Right kidney (tissue), 1 donor: ENCODE measurements at regions not wholly inside any gene's neighbourhood (a gene's known extent, or its start where the extent isn't known, plus 50 kb on each side); places are given as distances from the start of the nearest gene placed in this dataset.

ENCODE experiments used
- DNase-seq: peaks from one replicate; pipeline ENCODE4 v3.0.0-alpha.2; 2016

- DNase-seq = no peak
Observed at GRCh38 chr1:221809091-221810029, 67.5 kb upstream of the DUSP10 start.

- DNase-seq = no peak
Observed at GRCh38 chr1:221806984-221807383, 65.1 kb upstream of the DUSP10 start.

GRCh38 chr1:221806236-221806635, 64.3 kb upstream of the DUSP10 start:
- DNase-seq = no peak

- DNase-seq = no peak
Observed at GRCh38 chr1:221805121-221805520, 63.2 kb upstream of the DUSP10 start.

GRCh38 chr1:221804303-221804702, 62.4 kb upstream of the DUSP10 start:
- DNase-seq = no peak

GRCh38 chr1:221801773-221802516, 60.1 kb upstream of the DUSP10 start:
- DNase-seq = no peak

GRCh38 chr1:221801251-221801661, 59.4 kb upstream of the DUSP10 start:
- DNase-seq = no peak

- DNase-seq = no peak
Observed at GRCh38 chr1:221800831-221801230, 58.9 kb upstream of the DUSP10 start.

- no peak for DNase-seq
Observed at GRCh38 chr1:221797506-221797905, 55.6 kb upstream of the DUSP10 start.

GRCh38 chr1:221796700-221797099, 54.8 kb upstream of the DUSP10 start:
- DNase-seq = no peak

GRCh38 chr1:221795380-221795779, 53.5 kb upstream of the DUSP10 start:
- no peak for DNase-seq

GRCh38 chr1:221794935-221795334, 53.0 kb upstream of the DUSP10 start:
- DNase-seq = no peak

GRCh38 chr1:221794079-221794670, 52.3 kb upstream of the DUSP10 start:
- no peak for DNase-seq

- DNase-seq = no peak
Observed at GRCh38 chr1:221793439-221794078, 51.7 kb upstream of the DUSP10 start.

GRCh38 chr1:221791846-221792245, 50.0 kb upstream of the DUSP10 start:
- DNase-seq = no peak
